ENCODE measurements at regions not wholly inside any gene's neighbourhood (a gene's known extent, or its start where the extent isn't known, plus 50 kb on each side); places are given as distances from the start of the nearest gene placed in this dataset.

DNA sequence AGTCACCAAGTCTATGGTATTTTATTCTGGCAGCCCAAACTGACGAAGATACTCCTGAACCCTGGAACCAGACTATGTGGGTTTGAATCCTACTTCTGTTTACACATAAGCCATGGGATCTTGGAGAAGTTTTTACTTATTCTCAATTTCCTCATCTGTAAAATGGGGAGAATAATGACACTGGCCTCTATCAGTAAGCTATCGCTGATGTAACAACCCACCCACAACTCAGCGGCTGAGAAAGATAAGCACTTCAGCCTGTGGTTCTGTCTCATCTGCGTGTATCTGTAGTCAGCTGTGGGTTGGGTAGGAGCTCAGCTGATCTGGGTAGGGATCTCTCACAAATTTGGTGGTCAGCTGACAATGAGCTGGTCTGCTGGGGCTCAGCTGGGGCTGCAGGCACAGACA lies 68.0 kb upstream of the ALX4 start:
- H3K27me3 ChIP-seq (replicated peaks in 1 of 2; ENCODE audit: control insufficient read depth in 2 of 2, extremely low read depth in 1 of 2, insufficient read depth in 2 of 2, low read length in 1 of 2): peaks cover 0 to 35% of the 10 kb centered on the region in 2 experiments
- no peaks in the 10 kb centered on the region for H3K36me3 Mint-ChIP-seq
- ATAC-seq (replicated peaks in 1 of 4) (no peak), DNase-seq (no peak)
- ChIA-PET CTCF (no interaction called here), POLR2A (no interaction called here)
- peaks cover 17 to 20% of the 10 kb centered on the region in 2 donors for H3K27me3 Mint-ChIP-seq
- no peaks in the 10 kb centered on the region for H3K9me3 ChIP-seq
- no peak overlapping the region for H3K27ac ChIP-seq (ENCODE audit: low read length)
- H3K4me1 ChIP-seq (ENCODE audit: control insufficient read depth in 1 of 2, extremely low read depth in 1 of 2, insufficient read depth in 2 of 2, low read length in 2 of 2): no peaks in the 10 kb centered on the region
- 75% methylated on average over 2 of the region's 4 CpGs for WGBS (ENCODE audit: insufficient coverage)
- H3K4me3 ChIP-seq (ENCODE audit: control insufficient read depth in 1 of 2, extremely low read depth in 1 of 2, low read length in 1 of 2): no peak overlapping the region
- H3K27ac Mint-ChIP-seq: no peak overlapping the region
- H3K4me3 Mint-ChIP-seq: no peak overlapping the region
- no peaks in the 10 kb centered on the region for H3K9me3 Mint-ChIP-seq
- no peaks in the 10 kb centered on the region for H3K4me1 Mint-ChIP-seq
- H3K36me3 ChIP-seq (ENCODE audit: control insufficient read depth in 2 of 2, extremely low read depth in 1 of 2, insufficient read depth in 1 of 2, low read length in 1 of 2): no peaks in the 10 kb centered on the region

DNA sequence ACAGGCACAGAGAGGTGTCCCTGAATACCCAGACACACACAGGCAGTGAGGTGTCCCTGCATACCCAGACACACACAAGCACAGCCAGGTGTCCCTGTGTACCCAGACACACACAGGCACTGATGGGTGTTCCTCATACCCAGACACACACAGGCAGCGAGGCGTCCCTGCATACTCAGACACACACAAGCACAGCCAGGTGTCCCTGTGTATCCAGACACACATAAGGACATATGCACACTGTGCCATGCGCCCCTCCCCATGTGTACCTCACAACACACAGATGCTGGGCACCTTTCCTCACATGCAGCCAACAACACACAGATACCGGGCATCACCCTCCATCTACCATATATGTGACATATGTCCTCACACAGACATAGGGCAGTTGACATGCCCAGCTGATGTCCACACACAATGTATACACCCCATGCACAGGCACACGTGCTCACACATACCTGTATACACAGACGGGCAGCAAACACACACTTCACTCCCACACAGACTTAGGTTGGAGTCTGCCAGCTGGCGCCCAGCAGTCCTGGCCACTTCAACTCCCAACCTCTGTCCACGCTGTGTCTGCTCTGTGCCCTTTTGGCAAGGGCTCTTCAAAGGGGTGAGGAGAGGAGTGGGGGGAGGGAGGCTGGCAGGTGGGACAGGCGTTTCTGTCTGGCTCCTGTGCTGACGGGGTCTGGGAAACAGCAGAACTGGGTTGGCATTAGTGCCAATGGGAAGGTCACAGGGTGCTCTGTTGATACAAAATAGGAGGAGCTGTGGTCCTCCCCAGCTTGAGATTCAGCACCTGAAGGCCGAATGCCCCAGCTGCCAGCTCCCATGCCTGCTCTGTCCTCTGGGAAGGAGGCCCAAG lies 69.4 kb upstream of the ALX4 start:
- H3K27ac ChIP-seq (ENCODE audit: low read length): no peak overlapping the region
- H3K36me3 Mint-ChIP-seq: no peaks in the 10 kb centered on the region
- no peaks in the 10 kb centered on the region for H3K9me3 ChIP-seq
- no peak overlapping the region for H3K27ac Mint-ChIP-seq
- POLR2A ChIA-PET: no interaction called here
- H3K27me3 Mint-ChIP-seq: peaks cover 19 to 20% of the 10 kb centered on the region in 2 donors
- H3K4me1 ChIP-seq (ENCODE audit: control insufficient read depth in 1 of 2, extremely low read depth in 1 of 2, insufficient read depth in 2 of 2, low read length in 2 of 2): no peaks in the 10 kb centered on the region
- H3K4me1 Mint-ChIP-seq: no peaks in the 10 kb centered on the region
- ATAC-seq (replicated peaks in 1 of 4) (no peak), DNase-seq (no peak)
- peaks cover 0 to 35% of the 10 kb centered on the region in 2 experiments for H3K27me3 ChIP-seq (replicated peaks in 1 of 2; ENCODE audit: control insufficient read depth in 2 of 2, extremely low read depth in 1 of 2, insufficient read depth in 2 of 2, low read length in 1 of 2)
- H3K4me3 Mint-ChIP-seq: no peak overlapping the region
- H3K9me3 Mint-ChIP-seq: no peaks in the 10 kb centered on the region
- no peak overlapping the region for H3K4me3 ChIP-seq (ENCODE audit: control insufficient read depth in 1 of 2, extremely low read depth in 1 of 2, low read length in 1 of 2)
- CTCF ChIA-PET: no interaction called here
- H3K36me3 ChIP-seq (ENCODE audit: control insufficient read depth in 2 of 2, extremely low read depth in 1 of 2, insufficient read depth in 1 of 2, low read length in 1 of 2): no peaks in the 10 kb centered on the region
- WGBS (ENCODE audit: insufficient coverage): 78% methylated on average over 9 of the region's 11 CpGs

DNA sequence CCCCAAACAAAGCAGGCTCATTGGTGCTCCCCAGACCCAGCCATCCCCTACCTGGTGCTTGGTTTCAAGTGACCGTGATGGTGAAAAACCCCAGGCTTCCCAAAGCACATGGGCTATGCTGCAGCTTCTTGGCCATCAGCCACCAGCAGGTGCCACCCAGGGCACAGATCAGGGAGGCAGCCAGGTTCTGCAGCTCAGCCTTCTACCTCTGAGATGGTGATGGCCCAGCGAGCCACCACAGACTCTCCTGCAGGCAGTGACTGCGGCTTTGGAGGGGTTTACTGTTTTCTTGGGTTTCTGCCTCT lies 70.0 kb upstream of the ALX4 start:
- 100% methylated on average over 3 of the region's 3 CpGs for WGBS (ENCODE audit: insufficient coverage)
- CTCF ChIA-PET: no interaction called here

DNA sequence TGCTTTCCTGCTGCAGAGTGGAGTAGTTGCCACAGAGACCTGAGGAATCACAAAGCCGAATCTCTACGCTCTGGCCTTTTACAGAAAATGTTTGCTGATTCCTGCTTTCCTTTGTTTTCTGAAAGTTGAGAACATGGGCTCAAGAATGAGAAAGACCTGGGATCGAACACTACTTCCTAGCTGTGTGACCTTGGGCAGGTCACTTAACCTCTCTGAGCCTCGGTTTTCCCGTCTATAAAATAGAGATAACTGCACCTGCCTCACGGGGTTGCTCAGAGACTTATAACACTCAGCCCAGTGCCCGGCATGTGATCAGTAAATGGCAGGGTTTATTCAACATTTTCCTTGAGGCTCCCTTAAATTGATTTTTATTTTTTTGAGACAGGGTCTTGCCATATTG lies 70.9 kb upstream of the ALX4 start:
- CTCF ChIA-PET: no interaction called here
- H3K27ac ChIP-seq (ENCODE audit: low read length): no peak overlapping the region
- H3K36me3 ChIP-seq (ENCODE audit: control insufficient read depth in 2 of 2, extremely low read depth in 1 of 2, insufficient read depth in 1 of 2, low read length in 1 of 2): no peaks in the 10 kb centered on the region
- Mint-ChIP-seq H3K27me3 (peaks cover 29 to 30% of the 10 kb centered on the region in 2 donors), H3K9me3 (peaks cover 0 to 4% (median 0%) of the 10 kb centered on the region in 3 donors), H3K4me1 (no peaks in the 10 kb centered on the region), H3K36me3 (no peaks in the 10 kb centered on the region), H3K4me3 (no peak overlapping the region), H3K27ac (no peak overlapping the region)
- H3K27me3 ChIP-seq (replicated peaks in 1 of 2; ENCODE audit: control insufficient read depth in 2 of 2, extremely low read depth in 1 of 2, insufficient read depth in 2 of 2, low read length in 1 of 2): peaks cover 0 to 36% of the 10 kb centered on the region in 2 experiments
- no peaks in the 10 kb centered on the region for H3K9me3 ChIP-seq
- no peaks in the 10 kb centered on the region for H3K4me1 ChIP-seq (ENCODE audit: control insufficient read depth in 1 of 2, extremely low read depth in 1 of 2, insufficient read depth in 2 of 2, low read length in 2 of 2)
- ATAC-seq (replicated peaks in 1 of 4) (no peak), DNase-seq (no peak)
- no peak overlapping the region for H3K4me3 ChIP-seq (ENCODE audit: control insufficient read depth in 1 of 2, extremely low read depth in 1 of 2, low read length in 1 of 2)
- POLR2A ChIA-PET: no interaction called here
- 84% methylated on average over 5 of the region's 7 CpGs for WGBS (ENCODE audit: insufficient coverage)

More for the DNA sequence above, 70.0 kb upstream of the ALX4 start:
- Mint-ChIP-seq H3K9me3 (no peaks in the 10 kb centered on the region), H3K27ac (no peak overlapping the region), H3K27me3 (peaks cover 22 to 24% of the 10 kb centered on the region in 2 donors), H3K36me3 (no peaks in the 10 kb centered on the region), H3K4me1 (no peaks in the 10 kb centered on the region), H3K4me3 (no peak overlapping the region)
- DNase-seq (no peak), ATAC-seq (replicated peaks in 1 of 4) (no peak)
- no peaks in the 10 kb centered on the region for H3K9me3 ChIP-seq
- no peaks in the 10 kb centered on the region for H3K36me3 ChIP-seq (ENCODE audit: control insufficient read depth in 2 of 2, extremely low read depth in 1 of 2, insufficient read depth in 1 of 2, low read length in 1 of 2)
- no peak overlapping the region for H3K27ac ChIP-seq (ENCODE audit: low read length)
- H3K27me3 ChIP-seq (replicated peaks in 1 of 2; ENCODE audit: control insufficient read depth in 2 of 2, extremely low read depth in 1 of 2, insufficient read depth in 2 of 2, low read length in 1 of 2): peaks cover 0 to 35% of the 10 kb centered on the region in 2 experiments
- POLR2A ChIA-PET: no interaction called here
- H3K4me3 ChIP-seq (ENCODE audit: control insufficient read depth in 1 of 2, extremely low read depth in 1 of 2, low read length in 1 of 2): no peak overlapping the region
- no peaks in the 10 kb centered on the region for H3K4me1 ChIP-seq (ENCODE audit: control insufficient read depth in 1 of 2, extremely low read depth in 1 of 2, insufficient read depth in 2 of 2, low read length in 2 of 2)

DNA sequence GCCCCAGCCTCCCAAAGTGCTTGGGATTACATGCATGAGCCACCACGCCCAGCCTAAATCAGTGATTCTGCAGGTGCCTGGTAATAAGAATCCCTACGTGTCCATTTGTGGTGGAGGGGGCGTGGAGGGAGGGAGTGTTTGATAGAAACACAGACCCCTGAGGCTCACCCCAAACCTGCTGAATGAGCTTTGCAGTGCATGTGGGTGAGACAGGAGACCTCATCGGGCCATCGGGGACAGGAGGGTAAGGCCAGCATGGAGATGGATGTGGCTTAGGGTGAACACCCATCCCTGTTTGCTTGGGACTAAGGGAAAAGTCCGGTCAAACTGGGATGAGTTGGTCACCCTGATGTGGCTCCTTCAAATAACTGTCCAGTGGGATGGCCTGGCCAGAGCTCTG lies 71.3 kb upstream of the ALX4 start:
- Mint-ChIP-seq H3K27ac (no peak overlapping the region), H3K4me1 (no peaks in the 10 kb centered on the region), H3K9me3 (peaks cover 0 to 4% (median 0%) of the 10 kb centered on the region in 3 donors), H3K36me3 (no peaks in the 10 kb centered on the region), H3K27me3 (peaks cover 29 to 30% of the 10 kb centered on the region in 2 donors), H3K4me3 (no peak overlapping the region)
- ATAC-seq (replicated peaks in 1 of 4) (no peak), DNase-seq (no peak)
- Histone ChIP-seq H3K4me3 (ENCODE audit: control insufficient read depth in 1 of 2, extremely low read depth in 1 of 2, low read length in 1 of 2) (no peak overlapping the region), H3K27me3 (replicated peaks in 1 of 2; ENCODE audit: control insufficient read depth in 2 of 2, extremely low read depth in 1 of 2, insufficient read depth in 2 of 2, low read length in 1 of 2) (peaks cover 0 to 38% of the 10 kb centered on the region in 2 experiments), H3K27ac (ENCODE audit: low read length) (no peak overlapping the region), H3K4me1 (ENCODE audit: control insufficient read depth in 1 of 2, extremely low read depth in 1 of 2, insufficient read depth in 2 of 2, low read length in 2 of 2) (no peaks in the 10 kb centered on the region), H3K36me3 (ENCODE audit: control insufficient read depth in 2 of 2, extremely low read depth in 1 of 2, insufficient read depth in 1 of 2, low read length in 1 of 2) (no peaks in the 10 kb centered on the region), H3K9me3 (no peaks in the 10 kb centered on the region)
- 78% methylated on average over 5 of the region's 6 CpGs for WGBS (ENCODE audit: insufficient coverage)
- CTCF ChIA-PET: no interaction called here
- POLR2A ChIA-PET: no interaction called here

DNA sequence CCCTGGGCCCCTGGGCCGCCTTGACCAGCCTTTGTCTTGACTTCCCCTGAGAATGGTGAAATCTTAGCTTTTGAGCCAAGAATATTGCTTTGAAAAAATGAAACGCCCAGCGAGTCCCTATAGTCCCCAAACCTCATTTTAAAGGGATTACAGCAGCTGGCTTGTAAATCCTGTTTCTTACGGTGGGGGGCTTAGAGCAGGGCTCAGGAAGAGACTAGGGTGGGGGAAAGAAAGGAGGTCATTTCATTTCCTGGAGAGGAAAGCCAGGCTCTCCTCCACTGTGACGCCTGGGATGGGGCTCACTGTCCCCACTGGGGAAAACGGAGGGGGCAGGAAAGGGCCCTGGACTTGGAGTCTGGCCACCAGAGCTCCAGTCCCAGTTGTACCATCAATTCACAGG lies 72.2 kb upstream of the ALX4 start:
- no peak for DNase-seq
- ChIA-PET CTCF (no interaction called here), POLR2A (no interaction called here)
- Histone ChIP-seq H3K27me3 (replicated peaks in 1 of 2; ENCODE audit: control insufficient read depth in 2 of 2, extremely low read depth in 1 of 2, insufficient read depth in 2 of 2, low read length in 1 of 2) (peaks cover 0 to 42% of the 10 kb centered on the region in 2 experiments), H3K4me3 (ENCODE audit: control insufficient read depth in 1 of 2, extremely low read depth in 1 of 2, low read length in 1 of 2) (no peak overlapping the region), H3K4me1 (ENCODE audit: control insufficient read depth in 1 of 2, extremely low read depth in 1 of 2, insufficient read depth in 2 of 2, low read length in 2 of 2) (no peaks in the 10 kb centered on the region), H3K9me3 (no peaks in the 10 kb centered on the region), H3K27ac (ENCODE audit: low read length) (no peak overlapping the region), H3K36me3 (ENCODE audit: control insufficient read depth in 2 of 2, extremely low read depth in 1 of 2, insufficient read depth in 1 of 2, low read length in 1 of 2) (no peaks in the 10 kb centered on the region)
- 43% methylated on average over 3 of the region's 6 CpGs for WGBS (ENCODE audit: insufficient coverage)
- Mint-ChIP-seq H3K4me3 (no peak overlapping the region), H3K4me1 (no peaks in the 10 kb centered on the region), H3K27me3 (peaks cover 29 to 30% of the 10 kb centered on the region in 2 donors), H3K27ac (no peak overlapping the region), H3K36me3 (no peaks in the 10 kb centered on the region), H3K9me3 (peaks cover 0 to 4% (median 0%) of the 10 kb centered on the region in 3 donors)
- ATAC-seq (replicated peaks in 1 of 4): no peak
